ENCODE measurements at regions not wholly inside any gene's neighbourhood (a gene's known extent, or its start where the extent isn't known, plus 50 kb on each side); places are given as distances from the start of the nearest gene placed in this dataset.

DNA sequence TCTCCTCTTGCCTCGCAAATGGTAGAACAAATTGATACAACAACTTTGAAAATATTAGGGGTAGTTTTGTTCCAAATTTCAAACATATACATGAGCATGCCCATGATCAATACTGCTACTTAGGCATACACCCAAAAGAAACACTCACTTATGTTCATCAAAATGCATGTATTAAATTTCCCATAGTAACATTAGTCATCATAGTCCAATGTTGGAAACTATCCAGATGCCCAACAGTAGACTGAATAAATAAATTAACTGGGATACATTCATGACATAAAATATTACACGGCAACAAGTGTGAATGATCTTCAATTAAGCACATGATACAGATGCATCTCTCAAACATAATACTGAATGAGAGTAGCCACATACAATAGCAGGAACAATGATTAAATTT lies 391.6 kb downstream of the CDH11 start:
- Histone ChIP-seq H3K27me3 (ENCODE audit: insufficient read depth, low read depth, severe bottlenecking) (no peaks in the 10 kb centered on the region), H3K36me3 (no peaks in the 10 kb centered on the region), H3K9me3 (ENCODE audit: severe bottlenecking) (no peaks in the 10 kb centered on the region), H3K4me3 (ENCODE audit: low read depth, low read length) (no peak overlapping the region), H3K27ac (no peak overlapping the region)
- TF ChIP-seq, protein P1, sequence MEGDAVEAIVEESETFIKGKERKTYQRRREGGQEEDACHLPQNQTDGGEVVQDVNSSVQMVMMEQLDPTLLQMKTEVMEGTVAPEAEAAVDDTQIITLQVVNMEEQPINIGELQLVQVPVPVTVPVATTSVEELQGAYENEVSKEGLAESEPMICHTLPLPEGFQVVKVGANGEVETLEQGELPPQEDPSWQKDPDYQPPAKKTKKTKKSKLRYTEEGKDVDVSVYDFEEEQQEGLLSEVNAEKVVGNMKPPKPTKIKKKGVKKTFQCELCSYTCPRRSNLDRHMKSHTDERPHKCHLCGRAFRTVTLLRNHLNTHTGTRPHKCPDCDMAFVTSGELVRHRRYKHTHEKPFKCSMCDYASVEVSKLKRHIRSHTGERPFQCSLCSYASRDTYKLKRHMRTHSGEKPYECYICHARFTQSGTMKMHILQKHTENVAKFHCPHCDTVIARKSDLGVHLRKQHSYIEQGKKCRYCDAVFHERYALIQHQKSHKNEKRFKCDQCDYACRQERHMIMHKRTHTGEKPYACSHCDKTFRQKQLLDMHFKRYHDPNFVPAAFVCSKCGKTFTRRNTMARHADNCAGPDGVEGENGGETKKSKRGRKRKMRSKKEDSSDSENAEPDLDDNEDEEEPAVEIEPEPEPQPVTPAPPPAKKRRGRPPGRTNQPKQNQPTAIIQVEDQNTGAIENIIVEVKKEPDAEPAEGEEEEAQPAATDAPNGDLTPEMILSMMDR (IDR thresholded peaks at IDR 0.05; ENCODE audit: low read depth, low read length) = no peak
- no peak for DNase-seq

DNA sequence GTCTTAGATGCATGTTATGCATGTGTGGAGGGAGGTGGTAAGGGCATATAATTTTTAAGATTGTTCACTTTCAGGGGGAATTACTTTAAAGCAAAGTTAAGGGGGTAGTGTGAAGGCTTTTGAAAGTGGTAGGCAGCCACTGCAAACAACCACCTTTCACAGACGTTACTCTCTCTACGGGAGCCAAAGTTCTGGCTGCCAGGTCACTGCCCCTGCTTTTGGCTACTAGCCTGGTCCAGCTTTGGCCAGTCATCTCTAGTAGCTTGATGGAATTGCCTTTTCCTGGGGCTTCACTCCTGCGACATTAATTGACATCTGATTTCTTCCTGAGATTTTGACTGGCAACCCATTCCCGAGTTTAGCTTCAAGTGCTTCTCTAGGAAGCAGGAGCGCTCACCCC lies 397.5 kb downstream of the CDH11 start:
- TF ChIP-seq, protein P1 (IDR thresholded peaks at IDR 0.05; ENCODE audit: low read depth, low read length) = no peak

DNA sequence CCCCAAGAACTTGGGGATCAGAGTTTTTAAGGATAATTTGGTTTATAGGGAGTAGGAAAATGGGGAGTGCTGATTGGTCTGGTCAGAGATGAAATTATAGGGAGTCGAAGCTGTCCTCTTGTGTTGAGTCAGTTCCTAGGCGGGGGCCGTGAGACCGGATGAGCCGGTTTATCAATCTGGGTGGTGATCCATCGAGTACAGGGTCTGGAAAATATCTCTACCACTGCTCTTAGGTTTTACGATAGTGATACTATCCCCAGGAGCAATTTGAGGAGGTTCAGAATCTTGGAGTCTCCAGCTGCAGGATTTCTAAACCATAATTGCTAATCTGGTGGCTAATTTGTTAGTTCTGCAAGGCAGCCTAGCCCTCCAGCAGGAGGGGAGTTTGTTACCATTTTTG lies 403.4 kb downstream of the CDH11 start:
- H3K27me3 ChIP-seq (ENCODE audit: insufficient read depth, low read depth, severe bottlenecking) = no peaks in the 10 kb centered on the region
- DNase-seq = no peak

More for the DNA sequence above, 397.5 kb downstream of the CDH11 start:
- Histone ChIP-seq H3K9me3 (ENCODE audit: severe bottlenecking) (no peaks in the 10 kb centered on the region), H3K27me3 (ENCODE audit: insufficient read depth, low read depth, severe bottlenecking) (no peaks in the 10 kb centered on the region), H3K4me3 (ENCODE audit: low read depth, low read length) (no peak overlapping the region), H3K36me3 (no peaks in the 10 kb centered on the region), H3K27ac (no peak overlapping the region)
- DNase-seq = no peak

DNA sequence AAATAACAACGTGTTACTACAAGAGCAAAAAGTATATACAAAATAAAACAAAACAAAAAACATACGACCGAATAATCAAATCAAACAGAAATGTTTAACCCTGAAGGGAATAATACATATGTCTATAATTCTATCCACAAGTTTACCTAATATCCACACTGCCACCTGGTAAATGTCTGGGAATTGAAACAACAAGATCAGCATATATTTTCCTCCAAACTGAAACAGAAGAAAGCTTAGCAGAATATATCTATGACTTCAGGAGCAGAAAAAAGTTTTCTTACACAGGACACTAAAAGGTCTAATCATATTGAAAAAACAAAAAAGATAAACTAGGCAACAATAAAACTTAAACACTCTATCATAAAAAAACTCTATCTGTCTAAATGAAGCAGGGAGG lies 404.0 kb downstream of the CDH11 start:
- TF ChIP-seq, protein P1 (IDR thresholded peaks at IDR 0.05; ENCODE audit: low read depth, low read length) = no peak
- H3K9me3 ChIP-seq (ENCODE audit: severe bottlenecking) = no peaks in the 10 kb centered on the region
- H3K4me3 ChIP-seq (ENCODE audit: low read depth, low read length) = no peak overlapping the region
- DNase-seq = no peak
- H3K27me3 ChIP-seq (ENCODE audit: insufficient read depth, low read depth, severe bottlenecking) = no peaks in the 10 kb centered on the region
- no peak overlapping the region for H3K27ac ChIP-seq
- no peaks in the 10 kb centered on the region for H3K36me3 ChIP-seq

More for the DNA sequence above, 403.4 kb downstream of the CDH11 start:
- Histone ChIP-seq H3K36me3 (no peaks in the 10 kb centered on the region), H3K27ac (no peak overlapping the region), H3K4me3 (ENCODE audit: low read depth, low read length) (no peak overlapping the region), H3K9me3 (ENCODE audit: severe bottlenecking) (no peaks in the 10 kb centered on the region)
- TF ChIP-seq, protein P1 (IDR thresholded peaks at IDR 0.05; ENCODE audit: low read depth, low read length) = no peak

DNA sequence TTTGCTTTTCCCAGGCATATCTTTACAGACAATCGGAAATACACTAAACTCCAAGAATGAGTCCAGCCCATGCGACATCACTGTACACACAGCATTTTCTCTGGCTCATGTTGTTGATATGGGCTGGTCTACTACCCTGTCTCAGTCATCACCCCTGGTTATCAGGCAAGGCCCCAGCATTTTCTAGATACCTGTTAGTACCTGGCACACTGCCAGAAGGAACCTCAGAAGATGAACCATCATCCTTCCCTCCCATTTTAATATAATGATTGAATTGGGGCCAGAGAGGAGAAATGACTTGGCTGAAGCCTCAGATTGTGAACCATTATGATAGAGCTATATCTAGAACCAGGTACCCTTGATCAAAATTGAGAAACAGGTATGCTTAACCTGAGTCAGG lies 406.2 kb downstream of the CDH11 start:
- no peak for DNase-seq
- Histone ChIP-seq H3K4me3 (ENCODE audit: low read depth, low read length) (no peak overlapping the region), H3K27me3 (ENCODE audit: insufficient read depth, low read depth, severe bottlenecking) (no peaks in the 10 kb centered on the region), H3K9me3 (ENCODE audit: severe bottlenecking) (no peaks in the 10 kb centered on the region), H3K36me3 (no peaks in the 10 kb centered on the region), H3K27ac (no peak overlapping the region)
- TF ChIP-seq, protein P1 (IDR thresholded peaks at IDR 0.05; ENCODE audit: low read depth, low read length) = no peak

DNA sequence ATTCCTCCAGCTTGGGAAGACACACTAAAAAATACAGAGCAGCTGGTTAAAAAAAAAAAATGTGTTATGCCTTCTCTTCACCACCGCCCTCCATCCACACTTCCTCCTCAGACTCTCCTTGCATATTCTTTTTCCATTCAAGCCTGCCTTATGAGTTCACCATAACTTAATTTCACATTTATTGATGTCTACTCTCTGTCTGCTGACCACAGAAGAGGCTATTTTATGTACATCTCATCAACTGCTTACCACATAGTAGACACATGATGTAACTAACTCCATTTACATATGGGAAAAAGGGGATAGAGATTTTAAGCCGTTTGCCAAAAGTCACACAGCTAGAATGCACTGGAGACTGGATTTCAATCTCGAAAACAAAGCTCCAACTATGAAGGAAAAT lies 409.8 kb downstream of the CDH11 start:
- no peak overlapping the region for H3K4me3 ChIP-seq (ENCODE audit: low read depth, low read length)
- H3K36me3 ChIP-seq = no peaks in the 10 kb centered on the region
- no peaks in the 10 kb centered on the region for H3K27me3 ChIP-seq (ENCODE audit: insufficient read depth, low read depth, severe bottlenecking)
- no peak for DNase-seq
- no peaks in the 10 kb centered on the region for H3K9me3 ChIP-seq (ENCODE audit: severe bottlenecking)
- no peak overlapping the region for H3K27ac ChIP-seq
- TF ChIP-seq, protein P1 (IDR thresholded peaks at IDR 0.05; ENCODE audit: low read depth, low read length) = no peak
